ENCODE measurements at regions not wholly inside any gene's neighbourhood (a gene's known extent, or its start where the extent isn't known, plus 50 kb on each side); places are given as distances from the start of the nearest gene placed in this dataset.

- DNase-seq, result no peak
Measured at GRCh38 chr1:73627723-73628122, 570.3 kb downstream of the LRRIQ3 start.

GRCh38 chr1:73626326-73626725, 571.6 kb downstream of the LRRIQ3 start:
- DNase-seq, result no peak

- DNase-seq, result no peak
Measured at GRCh38 chr1:73623946-73624345, 574.0 kb downstream of the LRRIQ3 start.

GRCh38 chr1:73617145-73617544, 580.8 kb downstream of the LRRIQ3 start:
- DNase-seq, result no peak

- no peak for DNase-seq
Measured at GRCh38 chr1:73611681-73612080, 586.3 kb downstream of the LRRIQ3 start.

- no peak for DNase-seq
Measured at GRCh38 chr1:73604739-73605138, 593.2 kb downstream of the LRRIQ3 start.

GRCh38 chr1:73604211-73604610, 593.8 kb downstream of the LRRIQ3 start:
- DNase-seq, result no peak

- DNase-seq, result no peak
Measured at GRCh38 chr1:73593804-73594203, 604.2 kb downstream of the LRRIQ3 start.

- no peak for DNase-seq
Measured at GRCh38 chr1:73593364-73593763, 604.6 kb downstream of the LRRIQ3 start.

GRCh38 chr1:73587080-73587479, 610.9 kb downstream of the LRRIQ3 start:
- no peak for DNase-seq

GRCh38 chr1:73577206-73577605, 620.8 kb downstream of the LRRIQ3 start:
- DNase-seq, result no peak

- no peak for DNase-seq
Measured at GRCh38 chr1:73576083-73576482, 621.9 kb downstream of the LRRIQ3 start.

- DNase-seq, result no peak
Measured at GRCh38 chr1:73564294-73564693, 633.7 kb downstream of the LRRIQ3 start.

- DNase-seq, result no peak
Measured at GRCh38 chr1:73556270-73556669, 641.7 kb downstream of the LRRIQ3 start.

- DNase-seq, result no peak
Measured at GRCh38 chr1:73537400-73537799, 660.6 kb downstream of the LRRIQ3 start.

- DNase-seq, result no peak
Measured at GRCh38 chr1:73517603-73518191, 680.3 kb downstream of the LRRIQ3 start.

- no peak for DNase-seq
Measured at GRCh38 chr1:73516451-73516850, 681.5 kb downstream of the LRRIQ3 start.

- no peak for DNase-seq
Measured at GRCh38 chr1:73511038-73511437, 686.9 kb downstream of the LRRIQ3 start.

GRCh38 chr1:73500154-73500553, 697.8 kb downstream of the LRRIQ3 start:
- no peak for DNase-seq

GRCh38 chr1:73499671-73500070, 698.3 kb downstream of the LRRIQ3 start:
- DNase-seq, result no peak

- no peak for DNase-seq
Measured at GRCh38 chr1:73491621-73492020, 706.4 kb downstream of the LRRIQ3 start.

- DNase-seq, result no peak
Measured at GRCh38 chr1:73475316-73475870, 722.6 kb downstream of the LRRIQ3 start.

GRCh38 chr1:73472810-73473209, 725.2 kb downstream of the LRRIQ3 start:
- DNase-seq, result no peak

- DNase-seq, result no peak
Measured at GRCh38 chr1:73467731-73468130, 730.2 kb downstream of the LRRIQ3 start.

- DNase-seq, result no peak
Measured at GRCh38 chr1:73463873-73464272, 734.1 kb downstream of the LRRIQ3 start.

Data from activated CD4-positive, alpha-beta T cell treated with anti-CD3 and anti-CD28 coated beads for 48 hours (primary cell).